NCI-H1694 treated with DMSO at 0.1 percent for 48 hours (cell line): ENCODE measurements at regions not wholly inside any gene's neighbourhood (a gene's known extent, or its start where the extent isn't known, plus 50 kb on each side); places are given as distances from the start of the nearest gene placed in this dataset.
"Not testable (repeated sequence)": the region's sequence is repeated elsewhere in the genome, so short reads cannot be mapped to it uniquely, and the experiment has no call there.

Source experiments
- DNase-seq: peaks from one replicate; lab custom pipeline; 2025; lab: John Stamatoyannopoulos, UW

DNA sequence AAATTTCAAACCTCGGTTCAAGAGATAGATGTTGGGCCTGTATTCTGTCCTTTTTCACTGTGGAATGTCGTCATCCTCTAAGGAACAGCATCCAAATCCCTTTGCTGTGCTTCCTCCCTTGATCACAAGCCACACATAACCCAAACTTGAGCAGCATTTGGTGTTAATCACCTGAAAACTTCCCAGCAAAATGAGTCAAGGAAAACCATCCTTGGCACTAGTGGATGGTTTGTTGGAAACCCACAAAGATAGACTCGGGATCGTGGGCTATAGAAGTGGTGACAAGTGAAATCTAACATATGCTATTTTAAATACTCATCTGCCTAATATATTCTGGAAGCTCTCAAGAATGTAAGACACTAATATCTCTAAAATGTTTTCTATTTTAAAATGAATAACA lies 459.1 kb downstream of the SETD4 start:
- no peak for DNase-seq

DNA sequence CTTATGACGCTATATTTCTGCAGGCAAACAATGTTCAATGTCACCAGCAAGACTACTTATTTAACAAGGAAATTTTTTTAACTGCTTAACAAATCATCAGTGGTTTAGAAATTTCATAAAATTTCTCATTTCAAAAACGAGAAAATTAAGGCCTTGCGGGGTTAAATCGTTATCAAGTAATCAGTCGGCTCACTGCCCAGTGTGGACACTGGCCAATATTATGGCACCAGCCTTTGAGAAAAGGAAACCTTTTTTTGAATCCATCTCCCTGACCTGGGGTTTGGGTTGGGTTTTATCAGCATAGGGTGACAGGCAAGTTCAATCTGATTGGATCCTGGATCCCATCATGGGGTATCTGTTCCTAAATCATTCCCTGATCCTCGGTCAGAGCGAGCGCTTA lies 461.2 kb downstream of the SETD4 start:
- no peak for DNase-seq

DNA sequence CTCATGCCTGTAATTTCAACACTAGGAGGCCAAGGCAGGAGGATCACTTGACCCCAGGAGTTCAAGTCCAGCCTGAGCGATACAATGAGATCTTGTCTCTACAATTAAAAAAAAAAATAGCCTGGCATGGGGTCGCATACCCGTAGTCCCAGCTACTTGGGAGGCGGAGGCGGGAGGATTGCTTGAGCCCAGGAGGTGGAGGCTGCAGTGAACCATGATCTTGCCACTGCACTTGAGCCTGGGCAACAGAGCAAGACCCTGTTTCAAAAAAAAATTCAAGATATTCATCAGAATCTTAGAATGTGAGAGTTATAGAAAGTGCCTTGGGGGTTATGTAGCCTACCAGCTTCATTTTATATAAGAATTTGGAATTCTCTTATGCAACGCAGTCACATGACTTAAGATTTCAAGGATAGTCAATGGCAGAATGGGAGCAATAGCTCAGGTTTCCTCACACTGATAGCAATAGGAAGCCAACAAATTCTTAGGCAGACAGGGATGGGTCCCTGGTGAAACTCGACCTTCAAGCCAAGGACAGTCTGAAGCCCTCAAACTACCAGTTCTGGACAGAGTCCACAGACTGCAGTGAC lies 462.5 kb downstream of the SETD4 start:
- no peak for DNase-seq

DNA sequence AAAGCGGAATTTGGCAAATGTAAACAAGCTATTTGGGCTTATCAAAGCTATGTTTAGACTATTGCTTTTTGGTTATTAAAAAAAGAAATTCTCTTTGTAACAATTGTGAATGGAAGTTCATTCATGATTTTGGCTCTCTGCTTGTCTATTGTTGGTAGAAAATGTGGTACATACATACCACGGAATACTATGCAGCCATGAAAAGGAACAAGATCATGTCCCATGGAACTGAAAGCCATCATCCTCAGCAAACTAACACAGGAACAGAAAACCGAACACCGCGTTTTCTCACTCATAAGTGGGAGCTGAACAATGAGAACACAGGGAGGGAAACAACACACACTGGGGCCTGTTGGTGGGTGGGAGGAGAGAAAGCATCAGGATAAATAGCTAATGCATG lies 465.4 kb downstream of the SETD4 start:
- DNase-seq = no peak

DNA sequence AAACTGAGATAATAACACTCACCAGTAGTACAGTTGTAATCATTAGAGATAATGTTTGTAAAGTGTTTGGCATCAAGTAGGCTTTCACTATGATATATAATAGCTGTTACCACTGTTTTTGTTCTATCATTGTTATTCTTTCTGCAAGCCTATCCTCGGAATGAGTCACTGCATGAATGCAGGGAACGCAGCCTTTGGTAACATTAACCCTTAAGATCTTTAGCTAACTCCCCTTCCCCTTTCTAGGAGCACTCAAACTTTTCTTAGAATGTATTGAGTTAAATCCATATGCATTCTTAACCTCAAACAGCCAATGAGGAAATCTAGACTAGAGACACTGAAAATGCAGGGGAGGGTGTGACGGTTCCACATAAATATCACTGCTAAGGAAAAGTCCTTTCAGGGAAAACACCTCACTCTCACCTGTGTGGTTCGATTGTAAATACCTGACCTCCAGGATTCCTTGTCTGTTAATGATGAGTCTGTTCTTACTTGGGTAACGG lies 467.3 kb downstream of the SETD4 start:
- no peak for DNase-seq

DNA sequence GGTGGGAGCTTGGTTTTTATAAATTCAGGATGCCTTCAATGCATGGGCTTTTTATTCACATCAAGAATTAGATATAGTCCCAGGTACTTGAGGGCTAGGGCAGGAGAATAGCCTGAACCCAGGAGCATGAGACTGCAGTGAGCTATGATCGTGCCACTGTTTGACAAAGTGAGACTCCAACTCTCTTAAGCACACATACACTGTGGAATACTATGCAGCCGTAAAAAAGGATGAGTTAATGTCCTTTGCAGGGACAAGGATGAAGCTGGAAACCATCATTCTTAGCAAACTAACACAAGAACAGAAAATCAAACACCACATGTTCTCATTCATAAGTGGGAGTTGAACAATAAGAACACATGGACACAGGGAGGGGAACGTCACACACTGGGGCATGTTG lies 470.0 kb downstream of the SETD4 start:
- not testable (repeated sequence) for DNase-seq

DNA sequence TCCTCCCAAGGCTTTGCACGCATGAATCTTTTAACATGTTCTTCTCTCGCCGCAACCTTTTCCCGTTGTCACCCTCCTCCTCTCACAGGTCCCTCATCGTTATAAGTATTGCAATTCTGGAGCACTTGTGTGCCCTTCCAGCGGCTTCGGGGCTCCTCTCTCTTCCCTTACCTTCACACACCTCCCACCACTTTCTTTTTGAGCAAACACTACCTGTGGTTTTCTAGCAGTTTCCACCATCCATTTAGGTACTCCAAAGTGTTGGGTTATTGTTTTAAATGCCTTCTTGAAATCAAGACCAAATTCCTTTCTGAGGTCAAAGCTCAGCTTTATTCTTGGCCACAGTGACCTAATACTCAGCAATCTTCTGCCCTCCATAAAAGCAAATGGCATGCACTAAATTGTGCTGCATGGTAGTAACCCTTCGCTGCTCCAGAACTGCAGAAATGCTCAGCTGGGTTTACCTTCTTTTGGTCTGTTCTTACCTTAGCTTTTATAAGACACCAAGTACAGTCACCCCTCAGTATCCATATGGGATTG lies 472.4 kb downstream of the SETD4 start:
- no peak for DNase-seq

DNA sequence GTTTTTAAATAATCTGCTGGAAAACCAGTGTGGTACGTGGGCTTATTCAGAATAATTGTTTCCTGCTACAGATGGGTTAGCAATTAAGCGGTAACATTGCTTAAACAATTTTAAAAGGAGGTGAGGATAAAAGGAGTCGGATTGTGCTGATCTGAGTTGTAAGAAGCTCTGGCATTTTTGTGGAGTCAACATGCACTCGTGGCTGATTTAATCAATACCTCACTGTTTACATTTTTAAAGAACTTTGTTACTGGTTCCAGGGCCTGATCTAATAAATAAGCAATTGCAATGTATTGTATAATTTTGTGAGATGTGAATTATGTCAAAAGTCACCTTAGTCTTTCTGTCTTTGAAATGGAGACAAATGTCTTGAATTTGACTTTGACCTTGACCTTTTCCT lies 474.0 kb downstream of the SETD4 start:
- DNase-seq = no peak

DNA sequence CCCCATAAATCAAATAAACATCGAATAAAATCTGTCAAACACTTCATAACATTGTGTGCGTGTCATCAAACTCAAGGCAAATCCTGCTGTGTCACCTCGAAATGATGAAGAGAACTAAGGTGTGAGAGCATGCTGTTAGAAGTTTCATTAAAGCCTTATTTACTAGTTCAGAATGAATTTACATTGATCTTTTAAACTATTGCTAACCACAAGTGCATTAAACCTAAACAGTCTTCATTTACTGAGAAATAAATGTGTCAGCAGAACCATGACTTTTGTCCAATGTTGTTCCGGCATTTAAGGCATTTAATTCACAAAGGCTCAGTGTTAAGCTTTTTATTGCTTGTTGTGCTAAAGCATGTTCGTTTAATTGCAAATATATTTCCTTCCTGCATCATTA lies 474.4 kb downstream of the SETD4 start:
- no peak for DNase-seq

DNA sequence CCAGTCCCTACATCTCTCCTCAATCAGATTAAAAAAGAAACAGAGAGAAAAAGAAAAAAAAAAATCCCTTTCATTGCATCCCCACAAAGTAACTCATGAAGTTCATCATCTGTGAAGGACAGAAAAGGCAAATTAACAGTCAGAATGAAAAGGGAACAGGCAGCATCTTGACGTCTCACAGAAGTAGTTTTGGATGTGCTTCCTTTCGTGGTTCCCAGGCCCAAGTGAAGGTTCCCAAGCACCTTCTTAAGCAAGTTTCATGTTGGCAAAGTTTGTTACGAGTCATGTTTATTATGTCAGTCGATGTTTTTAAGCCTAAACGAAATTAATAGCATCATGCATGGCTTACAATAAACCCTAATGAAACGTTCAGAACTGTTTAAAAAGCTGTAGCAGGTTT lies 475.2 kb downstream of the SETD4 start:
- no peak for DNase-seq

DNA sequence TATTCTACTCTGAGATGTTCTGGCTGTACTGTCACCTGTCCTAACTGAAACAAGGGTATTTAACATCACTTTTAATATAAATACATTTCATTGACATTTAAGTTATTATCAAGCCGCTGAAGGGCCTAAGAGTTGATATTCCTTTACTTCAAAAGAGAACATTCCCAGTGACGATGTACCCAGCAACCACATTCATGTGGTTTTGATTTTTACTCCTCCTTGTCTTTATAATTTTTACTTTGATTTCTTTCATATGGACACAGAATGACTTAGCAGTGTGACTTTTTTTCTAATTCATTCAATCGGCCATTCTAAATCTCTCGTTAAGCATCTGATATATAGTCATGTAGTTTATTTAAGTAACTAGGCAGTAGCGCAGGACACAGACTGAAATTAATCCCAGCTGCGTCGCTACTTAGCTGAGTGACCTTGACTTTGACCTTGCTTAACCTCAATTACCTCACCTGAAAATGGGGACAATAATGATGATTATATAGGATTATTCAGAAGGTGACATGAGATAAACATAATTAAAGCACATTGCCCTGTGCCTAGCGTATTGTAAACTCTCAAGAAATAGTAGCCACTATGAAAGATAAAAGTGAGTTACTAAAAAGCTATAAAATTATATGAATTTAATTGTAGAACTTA lies 476.6 kb downstream of the SETD4 start:
- DNase-seq = no peak

DNA sequence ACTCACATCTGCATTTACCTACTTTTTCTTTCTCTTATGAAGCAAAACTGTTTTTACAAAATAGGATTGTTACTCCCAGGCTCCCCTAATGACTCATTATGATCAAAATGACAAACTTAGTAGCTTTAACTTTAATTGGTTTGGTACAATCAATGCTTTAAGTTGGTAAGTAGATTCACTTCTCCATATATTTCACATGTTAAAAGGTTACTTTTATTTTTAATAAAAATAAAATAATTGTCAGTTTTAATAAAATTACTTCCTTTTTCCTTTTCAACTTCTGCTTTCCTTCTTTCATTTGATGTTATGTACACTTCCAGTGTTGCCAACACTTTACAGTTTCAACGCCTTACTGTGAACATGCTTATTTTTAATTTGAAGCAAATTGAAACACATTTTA lies 477.6 kb downstream of the SETD4 start:
- DNase-seq = no peak

DNA sequence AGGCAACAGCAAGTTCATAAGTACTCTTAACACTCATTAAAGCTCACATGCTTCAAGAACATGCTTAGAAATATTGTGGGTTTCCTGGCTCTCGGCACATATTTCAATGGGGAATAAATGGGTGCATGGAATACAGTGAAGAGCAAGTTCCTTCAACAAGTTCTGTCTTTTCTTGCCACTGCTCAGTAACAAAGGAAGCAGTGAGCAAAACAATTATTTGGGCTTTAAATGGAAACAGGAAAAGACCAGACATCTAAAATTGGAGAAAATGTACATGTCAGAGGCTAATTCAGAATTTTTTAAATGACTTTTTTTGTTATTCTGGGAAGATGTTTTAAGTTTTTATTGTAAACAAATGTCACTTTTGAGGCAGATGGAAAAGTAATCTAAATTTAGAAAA lies 478.7 kb downstream of the SETD4 start:
- no peak for DNase-seq

DNA sequence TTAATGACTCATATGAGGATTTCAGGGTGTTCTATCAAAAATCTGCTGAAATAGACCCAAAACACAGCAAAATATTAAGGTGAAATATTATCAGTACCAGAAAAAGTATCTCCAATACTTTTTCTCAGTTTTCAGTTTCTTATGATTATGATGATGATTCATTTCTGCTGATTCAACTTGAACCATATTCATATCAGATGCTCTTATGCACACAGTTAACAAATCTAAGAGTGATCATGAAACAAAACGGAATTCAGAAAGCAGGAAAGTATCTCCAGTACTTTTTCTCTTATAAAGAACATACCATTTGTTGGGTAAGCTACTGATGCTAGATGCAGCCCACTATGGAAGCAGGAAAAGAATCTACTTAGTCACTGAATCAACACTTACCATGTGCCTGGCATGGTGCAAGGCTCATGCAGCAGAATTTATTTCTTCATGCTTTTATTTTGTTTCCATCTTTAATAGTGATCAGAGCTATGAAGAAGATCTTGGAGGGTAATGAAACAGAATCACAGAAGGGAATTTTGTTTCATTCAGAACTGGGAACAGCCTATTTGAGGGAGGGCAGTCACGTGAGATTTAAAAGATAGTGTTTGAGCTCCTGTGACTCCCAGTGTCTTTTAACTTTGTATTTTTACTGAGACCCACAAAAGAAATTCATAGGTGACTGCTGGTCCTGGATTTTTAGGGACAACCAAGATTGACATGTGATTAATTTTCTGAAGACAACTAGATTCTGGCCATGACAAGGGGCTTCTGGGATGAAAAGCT lies 480.6 kb downstream of the SETD4 start:
- DNase-seq = no peak

DNA sequence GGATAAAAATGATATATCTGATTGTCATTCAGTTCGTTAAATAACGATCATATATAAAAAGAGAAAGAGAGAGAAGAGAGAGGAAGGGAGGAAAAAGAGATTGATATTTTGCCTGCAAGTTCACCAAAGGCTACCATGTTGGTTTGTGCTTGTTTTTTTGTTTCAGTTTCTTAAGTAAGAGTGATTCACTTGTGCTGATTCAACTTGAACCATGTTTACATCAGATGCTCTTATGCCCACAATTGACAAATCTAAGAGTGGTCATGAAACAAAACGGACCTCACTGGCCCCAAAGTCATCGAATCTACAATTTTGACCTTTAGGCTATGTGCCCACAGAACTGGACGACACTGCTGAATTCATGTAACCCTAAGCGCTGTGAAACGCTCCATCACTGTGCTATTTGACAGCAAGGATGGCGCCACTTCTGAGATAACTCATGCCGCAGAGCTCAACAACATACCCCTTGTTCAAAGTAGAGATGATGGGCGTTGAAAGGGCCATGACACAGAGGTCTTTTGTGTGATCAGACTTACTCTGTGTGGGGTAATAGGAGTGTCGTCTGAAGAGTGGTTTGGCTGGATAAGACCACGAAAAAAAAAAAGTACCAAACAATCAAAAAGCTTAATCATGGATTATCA lies 481.4 kb downstream of the SETD4 start:
- no peak for DNase-seq

DNA sequence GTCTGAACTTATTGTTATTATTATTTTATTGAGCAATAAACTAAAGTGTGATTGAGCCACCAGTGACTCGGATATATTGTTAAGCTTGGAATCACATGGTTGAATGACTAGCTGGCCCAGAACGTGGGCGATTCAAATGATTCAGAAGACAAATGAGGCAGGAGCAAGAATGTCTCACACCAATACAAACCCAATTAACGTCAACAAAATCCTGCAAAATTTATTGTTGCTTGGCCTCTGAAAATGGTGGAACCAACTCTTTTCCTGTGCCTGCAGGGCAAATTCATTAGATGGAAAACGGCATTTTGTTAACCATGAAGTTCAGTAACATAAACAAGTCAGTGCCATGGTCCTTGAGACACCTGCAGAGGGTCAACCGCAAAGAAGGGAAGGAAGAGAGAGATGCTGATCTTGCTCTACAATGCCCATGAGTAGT lies 482.0 kb downstream of the SETD4 start:
- no peak for DNase-seq

DNA sequence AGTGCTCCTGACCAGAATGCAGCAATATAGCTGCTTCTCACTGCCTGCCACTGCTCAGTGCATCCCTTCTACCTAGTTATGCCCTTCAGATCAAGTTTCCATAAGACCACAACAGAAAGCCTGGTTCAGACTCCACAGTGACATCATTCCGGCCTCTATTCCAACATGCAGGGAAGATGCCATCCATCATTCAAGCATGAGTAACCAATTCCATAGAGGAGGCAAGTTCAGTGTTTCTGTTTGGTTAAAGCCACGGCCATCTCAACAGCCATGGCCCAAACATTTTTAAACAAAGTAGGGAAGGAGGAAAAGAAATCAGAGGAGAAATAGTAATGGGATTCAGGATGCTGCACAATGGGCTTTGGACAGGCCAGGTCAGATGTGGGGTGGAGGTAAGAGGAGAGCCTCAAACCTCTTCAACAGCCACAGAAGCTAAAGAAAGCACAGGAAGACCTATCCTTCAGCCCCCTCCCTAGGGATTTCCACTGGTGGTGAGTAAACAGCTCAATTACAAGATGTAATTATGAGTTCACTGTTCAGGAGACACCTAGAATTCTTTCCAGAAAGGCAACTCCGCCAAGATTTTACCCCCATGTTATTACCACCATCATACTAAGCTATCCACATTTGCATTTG lies 484.9 kb downstream of the SETD4 start:
- no peak for DNase-seq

DNA sequence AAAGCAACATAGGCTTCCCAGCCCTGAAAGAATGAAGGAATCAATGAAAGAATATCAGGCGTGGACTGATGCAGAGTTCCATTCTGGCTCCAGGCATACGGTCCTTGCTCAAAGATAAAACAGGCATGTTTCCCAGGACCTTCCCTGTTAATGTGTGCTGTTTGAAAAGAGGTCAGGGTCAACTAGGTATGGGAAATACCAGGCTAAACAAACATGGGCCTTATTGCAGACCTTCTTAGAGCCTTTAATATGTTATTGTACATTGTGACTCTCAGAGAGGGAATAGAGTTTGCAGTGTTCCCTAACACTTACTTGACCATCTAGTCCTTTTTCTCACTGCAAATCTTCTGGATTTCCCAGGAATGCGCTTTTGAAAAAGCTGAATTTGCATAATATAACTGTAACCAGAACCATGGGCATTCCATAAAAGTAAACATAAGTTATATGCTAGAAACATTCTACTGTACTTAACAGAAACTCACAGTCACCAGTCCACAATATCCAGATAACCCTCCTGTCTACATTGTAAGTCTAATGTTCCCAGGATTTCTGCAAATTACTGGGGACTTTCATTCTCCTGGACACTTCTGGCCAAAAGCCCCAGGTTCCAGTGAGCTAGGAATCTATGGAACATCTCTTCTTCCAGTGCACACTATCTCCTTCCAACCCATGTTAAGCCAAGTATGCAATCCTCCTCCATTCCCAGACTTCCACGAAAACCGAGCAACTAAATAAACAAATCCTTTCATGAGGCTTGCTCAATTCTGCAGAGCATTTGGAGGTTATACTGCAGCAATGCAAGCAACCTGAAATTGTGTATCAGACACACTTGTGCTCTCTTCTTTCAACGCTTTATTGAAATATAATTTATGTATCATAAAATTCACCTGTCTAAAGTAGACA lies 486.6 kb downstream of the SETD4 start:
- no peak for DNase-seq

DNA sequence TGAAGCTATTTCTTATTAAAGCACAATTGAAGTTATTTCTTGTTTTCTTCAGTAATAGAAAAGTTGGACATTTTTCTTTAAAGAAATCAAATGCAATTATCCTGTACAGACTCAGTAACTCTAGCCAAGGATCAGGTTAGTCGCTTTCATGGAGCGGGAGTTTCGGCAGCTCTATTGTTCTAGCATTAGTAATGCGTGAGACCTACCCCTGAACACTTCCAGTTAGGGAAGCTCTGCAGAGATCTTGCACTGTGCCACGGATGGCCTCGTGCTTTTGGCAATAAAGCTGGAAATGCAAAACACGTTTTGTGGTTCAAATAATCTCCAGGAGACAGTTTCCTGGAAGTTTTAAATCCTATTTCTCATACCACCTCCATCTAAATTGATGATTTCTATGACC lies 488.4 kb downstream of the SETD4 start:
- no peak for DNase-seq

DNA sequence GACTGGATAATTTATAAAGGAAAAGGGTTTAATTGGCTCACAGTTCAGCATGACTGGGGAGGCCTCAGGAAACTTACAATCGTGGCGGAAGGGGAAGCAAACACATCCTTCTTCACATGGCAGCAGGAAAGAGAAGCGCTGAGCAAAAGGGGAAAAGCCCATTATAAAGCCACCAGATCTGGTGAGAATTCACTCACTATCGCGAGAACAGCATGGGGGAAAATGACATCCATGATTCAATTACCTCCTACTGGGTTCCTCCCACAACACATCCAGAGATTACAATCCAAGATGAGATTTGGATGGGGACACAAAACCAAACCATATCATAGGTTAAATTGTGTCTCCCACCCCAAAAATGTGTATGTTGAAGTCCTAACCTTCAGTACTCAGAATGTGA lies 491.7 kb downstream of the SETD4 start:
- DNase-seq = no peak

DNA sequence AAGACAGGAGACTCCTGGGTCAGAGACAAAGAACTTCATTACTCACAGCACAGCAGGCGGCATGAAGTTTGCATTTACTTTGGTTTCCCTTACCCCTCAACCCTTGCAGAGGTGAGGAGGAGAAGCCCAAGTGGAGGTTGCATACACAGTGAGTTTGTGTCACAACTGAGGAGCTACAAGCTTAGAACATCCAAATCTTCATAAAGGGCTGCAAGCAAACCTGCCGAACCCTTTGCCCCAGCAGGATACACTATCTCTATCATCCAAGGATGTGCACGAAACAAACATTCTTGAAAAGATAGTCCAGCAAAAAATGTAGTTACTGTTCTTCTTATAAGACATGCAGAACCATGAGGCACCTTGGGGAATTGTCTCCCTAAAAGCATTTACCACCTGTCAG lies 493.5 kb downstream of the SETD4 start:
- DNase-seq = no peak
